GM21619 (cell line): ENCODE measurements at regions not wholly inside any gene's neighbourhood (a gene's known extent, or its start where the extent isn't known, plus 50 kb on each side); places are given as distances from the start of the nearest gene placed in this dataset.

Experiments used
- ATAC-seq: cut with Tn5 transposase; IDR thresholded peaks from one replicate; pipeline ENCODE4 v1.9.1; 2021; ENCODE audit not compliant: unreplicated experiment

- no peak for ATAC-seq
These were observed 246.0 kb upstream of the AJAP1 start for GRCh38 chr1:4408380-4408779.

- no peak for ATAC-seq
These were observed 242.5 kb upstream of the AJAP1 start for GRCh38 chr1:4411862-4412261.

- no peak for ATAC-seq
These were observed 238.9 kb upstream of the AJAP1 start for GRCh38 chr1:4415476-4415875.

- no peak for ATAC-seq
These were observed 238.2 kb upstream of the AJAP1 start for GRCh38 chr1:4416189-4416588.

GRCh38 chr1:4418021-4418420, 236.4 kb upstream of the AJAP1 start:
- no peak for ATAC-seq

- no peak for ATAC-seq
These were observed 232.4 kb upstream of the AJAP1 start for GRCh38 chr1:4421986-4422385.

- no peak for ATAC-seq
These were observed 231.7 kb upstream of the AJAP1 start for GRCh38 chr1:4422504-4423289.

GRCh38 chr1:4424254-4424653, 230.2 kb upstream of the AJAP1 start:
- no peak for ATAC-seq

- no peak for ATAC-seq
These were observed 229.6 kb upstream of the AJAP1 start for GRCh38 chr1:4424766-4425165.

GRCh38 chr1:4425892-4426291, 228.5 kb upstream of the AJAP1 start:
- ATAC-seq, result no peak

GRCh38 chr1:4428711-4429110, 225.7 kb upstream of the AJAP1 start:
- no peak for ATAC-seq

- no peak for ATAC-seq
These were observed 223.7 kb upstream of the AJAP1 start for GRCh38 chr1:4430406-4431365.

- no peak for ATAC-seq
These were observed 222.9 kb upstream of the AJAP1 start for GRCh38 chr1:4431491-4431890.

GRCh38 chr1:4433075-4433474, 221.3 kb upstream of the AJAP1 start:
- ATAC-seq, result no peak

GRCh38 chr1:4444086-4444485, 210.3 kb upstream of the AJAP1 start:
- ATAC-seq, result no peak

- no peak for ATAC-seq
These were observed 206.5 kb upstream of the AJAP1 start for GRCh38 chr1:4447778-4448420.

- ATAC-seq, result no peak
These were observed 204.4 kb upstream of the AJAP1 start for GRCh38 chr1:4449972-4450371.

- no peak for ATAC-seq
These were observed 201.7 kb upstream of the AJAP1 start for GRCh38 chr1:4452701-4453100.

GRCh38 chr1:4460052-4460451, 194.4 kb upstream of the AJAP1 start:
- ATAC-seq, result no peak

- ATAC-seq, result no peak
These were observed 193.8 kb upstream of the AJAP1 start for GRCh38 chr1:4460651-4461050.

- ATAC-seq, result no peak
These were observed 192.6 kb upstream of the AJAP1 start for GRCh38 chr1:4461726-4462290.
